ENCODE measurements at regions not wholly inside any gene's neighbourhood (a gene's known extent, or its start where the extent isn't known, plus 50 kb on each side); places are given as distances from the start of the nearest gene placed in this dataset.

- Mint-ChIP-seq H3K36me3 (ENCODE audit: insufficient read depth) (no peaks in the 10 kb centered on the region), H3K4me3 (ENCODE audit: low read depth) (no peak overlapping the region), H3K27ac (no peak overlapping the region), H3K27me3 (no peaks in the 10 kb centered on the region), H3K9me3 (ENCODE audit: low read depth) (peaks cover 3% of the 10 kb centered on the region), H3K4me1 (ENCODE audit: low read depth) (no peaks in the 10 kb centered on the region)
- TF ChIP-seq CTCF (IDR thresholded peaks at IDR 0.05; ENCODE audit: unreplicated experiment), result no peak
- DNase-seq (ENCODE audit: low spot score, unreplicated experiment), result no peak
Observed at GRCh38 chr2:156132130-156132529, 200.4 kb downstream of the NR4A2 start.

GRCh38 chr2:156129227-156129626, 203.3 kb downstream of the NR4A2 start:
- no peak for DNase-seq (ENCODE audit: low spot score, unreplicated experiment)
- Mint-ChIP-seq H3K36me3 (ENCODE audit: insufficient read depth) (peaks cover 2% of the 10 kb centered on the region), H3K27me3 (no peaks in the 10 kb centered on the region), H3K9me3 (ENCODE audit: low read depth) (peaks cover 3% of the 10 kb centered on the region), H3K4me1 (ENCODE audit: low read depth) (no peaks in the 10 kb centered on the region), H3K27ac (no peak overlapping the region), H3K4me3 (ENCODE audit: low read depth) (no peak overlapping the region)
- TF ChIP-seq CTCF (IDR thresholded peaks at IDR 0.05; ENCODE audit: unreplicated experiment), result no peak

- H3K4me1 Mint-ChIP-seq (ENCODE audit: low read depth), result no peaks in the 10 kb centered on the region
- H3K27me3 Mint-ChIP-seq, result no peaks in the 10 kb centered on the region
- no peak for TF ChIP-seq CTCF (IDR thresholded peaks at IDR 0.05; ENCODE audit: unreplicated experiment)
- H3K9me3 Mint-ChIP-seq (ENCODE audit: low read depth), result peaks cover 9% of the 10 kb centered on the region
- no peak overlapping the region for H3K27ac Mint-ChIP-seq
- no peak for DNase-seq (ENCODE audit: low spot score, unreplicated experiment)
- H3K36me3 Mint-ChIP-seq (ENCODE audit: insufficient read depth), result peaks cover 18% of the 10 kb centered on the region
- no peak overlapping the region for H3K4me3 Mint-ChIP-seq (ENCODE audit: low read depth)
Observed at GRCh38 chr2:156125018-156125417, 207.5 kb downstream of the NR4A2 start.

- no peak for DNase-seq (ENCODE audit: low spot score, unreplicated experiment)
- Mint-ChIP-seq H3K36me3 (ENCODE audit: insufficient read depth) (peaks cover 18% of the 10 kb centered on the region), H3K4me1 (ENCODE audit: low read depth) (no peaks in the 10 kb centered on the region), H3K4me3 (ENCODE audit: low read depth) (no peak overlapping the region), H3K27ac (no peak overlapping the region), H3K9me3 (ENCODE audit: low read depth) (peaks cover 9% of the 10 kb centered on the region), H3K27me3 (no peaks in the 10 kb centered on the region)
- no peak for TF ChIP-seq CTCF (IDR thresholded peaks at IDR 0.05; ENCODE audit: unreplicated experiment)
Observed at GRCh38 chr2:156124458-156124857, 208.1 kb downstream of the NR4A2 start.

GRCh38 chr2:156118753-156119416, 213.6 kb downstream of the NR4A2 start:
- TF ChIP-seq CTCF (IDR thresholded peaks at IDR 0.05; ENCODE audit: unreplicated experiment), result no peak
- Mint-ChIP-seq H3K4me3 (ENCODE audit: low read depth) (no peak overlapping the region), H3K9me3 (ENCODE audit: low read depth) (peaks cover 13% of the 10 kb centered on the region), H3K4me1 (ENCODE audit: low read depth) (no peaks in the 10 kb centered on the region), H3K27ac (no peak overlapping the region), H3K27me3 (no peaks in the 10 kb centered on the region), H3K36me3 (ENCODE audit: insufficient read depth) (peaks cover 23% of the 10 kb centered on the region)
- no peak for DNase-seq (ENCODE audit: low spot score, unreplicated experiment)

All from progenitor cell of endocrine pancreas (in vitro differentiated cells).